Parathyroid adenoma (tissue), 2 donors: ENCODE measurements at regions not wholly inside any gene's neighbourhood (a gene's known extent, or its start where the extent isn't known, plus 50 kb on each side); places are given as distances from the start of the nearest gene placed in this dataset.

Experiments used
- H2AFZ ChIP-seq: fragments of 300-600 bp; sonication (generic); one replicate; pipeline ENCODE4 v1.7.0; 2017; ENCODE audit warnings: antibody characterized with exemption, mild to moderate bottlenecking
- H3K27ac ChIP-seq: fragments of 300-600 bp; sonication (generic); one replicate; pipeline ENCODE4 v1.7.0; 2017
- H3K27me3 ChIP-seq: fragments of 300-600 bp; sonication (generic); one replicate; pipeline ENCODE4 v1.7.0; 2017; ENCODE audit warnings: low read length; ENCODE audit not compliant: control insufficient read depth, insufficient read depth
- H3K36me3 ChIP-seq: fragments of 300-600 bp; sonication (generic); one replicate; pipeline ENCODE4 v1.7.0; 2017; ENCODE audit warnings: low read length; ENCODE audit not compliant: control insufficient read depth, insufficient read depth
- H3K4me1 ChIP-seq: fragments of 300-600 bp; sonication (generic); one replicate; pipeline ENCODE4 v1.7.0; 2017; ENCODE audit warnings: control low read depth
- H3K4me2 ChIP-seq: fragments of 300-600 bp; sonication (generic); one replicate; pipeline ENCODE4 v1.7.0; 2017; ENCODE audit warnings: low read length
- H3K4me3 ChIP-seq: fragments of 300-600 bp; sonication (generic); one replicate; pipeline ENCODE4 v1.7.0; 2017; ENCODE audit warnings: low read depth, low read length
- H3K79me2 ChIP-seq: fragments of 300-600 bp; sonication (generic); one replicate; pipeline ENCODE4 v1.7.0; 2017; ENCODE audit warnings: control low read depth
- H3K9ac ChIP-seq: fragments of 300-600 bp; sonication (generic); one replicate; pipeline ENCODE4 v1.7.0; 2017; ENCODE audit warnings: mild to moderate bottlenecking
- H3K9me3 ChIP-seq: fragments of 300-600 bp; sonication (generic); one replicate; pipeline ENCODE4 v1.7.0; 2017; ENCODE audit warnings: low read length; ENCODE audit not compliant: control insufficient read depth
- CTCF ChIP-seq: fragments of 300-600 bp; sonication (generic); IDR thresholded peaks from one replicate; pipeline ENCODE4 v1.7.0; 2017; ENCODE audit warnings: antibody characterized with exemption, mild to moderate bottlenecking
- donor health status: primary hyperparathyroidism.

- Histone ChIP-seq H3K27me3 (no peaks in the 10 kb centered on the region), H3K79me2 (no peaks in the 10 kb centered on the region), H3K36me3 (no peaks in the 10 kb centered on the region), H3K4me2 (no peak overlapping the region), H2AFZ (no peak overlapping the region), H3K4me3 (no peak overlapping the region), H3K27ac (no peak overlapping the region), H3K4me1 (no peaks in the 10 kb centered on the region), H3K9ac (no peak overlapping the region), H3K9me3 (no peaks in the 10 kb centered on the region)
- no peak for TF ChIP-seq CTCF
Measured at GRCh38 chr1:101706366-101706765, 290.4 kb downstream of the OLFM3 start.

GRCh38 chr1:101709721-101710120 lies 287.0 kb downstream of the OLFM3 start:
- Histone ChIP-seq H3K36me3 (no peaks in the 10 kb centered on the region), H3K4me2 (no peak overlapping the region), H3K79me2 (no peaks in the 10 kb centered on the region), H3K27ac (no peak overlapping the region), H3K4me3 (no peak overlapping the region), H2AFZ (no peak overlapping the region), H3K27me3 (no peaks in the 10 kb centered on the region), H3K9me3 (no peaks in the 10 kb centered on the region), H3K4me1 (no peaks in the 10 kb centered on the region), H3K9ac (no peak overlapping the region)
- no peak for TF ChIP-seq CTCF

- Histone ChIP-seq H3K79me2 (no peaks in the 10 kb centered on the region), H3K36me3 (no peaks in the 10 kb centered on the region), H3K9me3 (no peaks in the 10 kb centered on the region), H2AFZ (no peak overlapping the region), H3K27ac (no peak overlapping the region), H3K27me3 (no peaks in the 10 kb centered on the region), H3K4me3 (no peak overlapping the region), H3K4me1 (no peaks in the 10 kb centered on the region), H3K9ac (no peak overlapping the region), H3K4me2 (no peak overlapping the region)
- no peak for TF ChIP-seq CTCF
Measured at GRCh38 chr1:101713760-101714159, 283.0 kb downstream of the OLFM3 start.

- no peaks in the 10 kb centered on the region for H3K79me2 ChIP-seq
Measured at GRCh38 chr1:101723415-101723814, 273.3 kb downstream of the OLFM3 start.

More at GRCh38 chr1:101723415-101723814, 273.3 kb downstream of the OLFM3 start:
- Histone ChIP-seq H3K4me3 (no peak overlapping the region), H3K9me3 (no peaks in the 10 kb centered on the region), H2AFZ (no peak overlapping the region), H3K4me1 (no peaks in the 10 kb centered on the region), H3K27ac (no peak overlapping the region), H3K9ac (no peak overlapping the region), H3K27me3 (no peaks in the 10 kb centered on the region), H3K36me3 (no peaks in the 10 kb centered on the region), H3K4me2 (no peak overlapping the region)
- no peak for TF ChIP-seq CTCF
